NCI-H2196 (cell line): ENCODE measurements at regions not wholly inside any gene's neighbourhood (a gene's known extent, or its start where the extent isn't known, plus 50 kb on each side); places are given as distances from the start of the nearest gene placed in this dataset.
"Not testable (repeated sequence)": the region's sequence is repeated elsewhere in the genome, so short reads cannot be mapped to it uniquely, and the experiment has no call there.

ENCODE experiments used
- DNase-seq: peaks from one replicate; lab custom pipeline; 2025; ENCODE audit not compliant: unreplicated experiment; lab: John Stamatoyannopoulos, UW

- no peak for DNase-seq
These were observed 342.0 kb upstream of the DLGAP1 start for GRCh38 chr18:4797002-4797685.

- DNase-seq = no peak
These were observed 334.4 kb upstream of the DLGAP1 start for GRCh38 chr18:4789506-4789905.

GRCh38 chr18:4781873-4782272 lies 326.8 kb upstream of the DLGAP1 start:
- no peak for DNase-seq

GRCh38 chr18:4765401-4765800 lies 310.3 kb upstream of the DLGAP1 start:
- DNase-seq = no peak

DNA sequence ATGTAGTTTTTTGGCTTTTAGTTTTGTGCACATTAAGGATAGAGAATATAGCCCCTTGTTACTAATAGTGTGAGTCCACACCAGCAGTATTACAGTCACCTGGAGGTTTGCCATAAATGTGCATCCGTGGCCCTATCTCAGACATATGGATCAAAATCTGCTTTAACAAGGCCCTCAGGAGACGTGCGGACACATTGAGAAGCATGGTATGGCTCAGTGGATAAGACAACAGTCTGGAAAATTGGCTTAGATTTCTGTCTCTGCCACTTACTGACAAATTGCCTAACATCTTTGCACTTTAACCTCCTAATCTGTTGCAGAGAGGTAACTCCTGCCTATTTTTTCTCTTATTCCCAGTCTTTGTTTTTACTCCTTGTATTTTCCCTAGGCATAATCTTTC lies 307.2 kb upstream of the DLGAP1 start:
- DNase-seq = no peak

DNA sequence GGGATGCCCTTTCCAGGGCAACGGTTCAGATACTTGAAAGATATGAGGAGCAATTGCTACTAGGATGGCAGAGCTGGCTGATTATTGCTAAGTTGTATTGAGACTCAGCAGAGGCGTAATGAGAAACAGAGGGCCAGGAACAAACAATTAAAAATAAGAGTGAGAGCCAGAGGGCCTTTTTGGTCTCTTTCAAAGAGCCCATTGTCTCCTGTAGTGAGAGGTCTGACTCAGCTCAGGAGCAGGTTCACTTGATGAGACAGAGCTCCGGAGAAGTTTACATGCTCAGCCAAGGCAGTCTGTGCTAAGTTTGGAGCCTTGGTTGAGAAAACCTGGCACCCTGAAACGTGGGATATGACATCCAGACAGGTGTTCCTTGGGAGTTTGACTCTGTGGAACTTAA lies 303.9 kb upstream of the DLGAP1 start:
- DNase-seq = no peak

DNA sequence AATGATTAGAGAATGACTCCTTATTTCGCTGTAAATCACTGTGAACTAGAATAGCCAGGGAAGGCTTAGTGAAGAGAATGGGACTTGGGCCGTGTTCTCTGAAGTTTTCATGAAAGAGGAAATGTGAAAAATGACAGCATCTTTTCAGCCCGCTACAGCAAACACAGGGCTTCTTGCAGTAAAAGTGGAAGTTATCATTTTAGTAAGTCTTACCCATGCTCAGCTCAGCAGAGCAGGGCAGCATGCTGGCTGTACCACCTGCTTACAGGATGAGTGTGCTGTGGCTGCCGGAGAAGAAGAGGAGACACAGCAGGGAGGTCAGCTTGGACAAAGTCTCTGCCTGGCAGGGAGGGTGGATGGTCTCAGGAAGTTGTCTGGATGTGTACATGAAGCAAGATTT lies 300.7 kb upstream of the DLGAP1 start:
- DNase-seq = no peak

- DNase-seq = not testable (repeated sequence)
These were observed 298.0 kb upstream of the DLGAP1 start for GRCh38 chr18:4753151-4753550.

GRCh38 chr18:4751523-4751922 lies 296.4 kb upstream of the DLGAP1 start:
- DNase-seq = no peak

GRCh38 chr18:4750393-4751346 lies 295.6 kb upstream of the DLGAP1 start:
- DNase-seq = no peak

- DNase-seq = no peak
These were observed 293.9 kb upstream of the DLGAP1 start for GRCh38 chr18:4748975-4749374.

- DNase-seq = no peak
These were observed 279.8 kb upstream of the DLGAP1 start for GRCh38 chr18:4734903-4735302.

DNA sequence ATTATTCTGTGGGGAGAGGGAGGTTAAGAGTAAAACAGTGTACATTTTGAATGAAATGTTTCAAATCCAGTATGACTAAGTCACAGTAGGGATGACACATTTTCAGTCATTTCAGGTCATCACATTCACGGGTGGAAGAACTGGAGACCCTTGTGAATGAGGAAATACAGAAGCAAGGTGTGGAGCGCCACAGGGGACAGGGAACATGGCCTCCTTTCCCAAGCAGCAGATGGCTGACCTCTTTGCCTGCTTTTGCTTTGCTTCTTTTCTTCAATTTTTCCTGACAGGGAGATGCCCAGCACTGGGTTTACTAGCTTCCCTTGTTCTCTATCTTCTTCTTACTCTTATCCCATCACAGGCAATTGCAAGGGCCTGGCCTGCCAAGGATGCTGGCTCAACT lies 278.9 kb upstream of the DLGAP1 start:
- DNase-seq = no peak

GRCh38 chr18:4721545-4721944 lies 266.4 kb upstream of the DLGAP1 start:
- DNase-seq = no peak

DNA sequence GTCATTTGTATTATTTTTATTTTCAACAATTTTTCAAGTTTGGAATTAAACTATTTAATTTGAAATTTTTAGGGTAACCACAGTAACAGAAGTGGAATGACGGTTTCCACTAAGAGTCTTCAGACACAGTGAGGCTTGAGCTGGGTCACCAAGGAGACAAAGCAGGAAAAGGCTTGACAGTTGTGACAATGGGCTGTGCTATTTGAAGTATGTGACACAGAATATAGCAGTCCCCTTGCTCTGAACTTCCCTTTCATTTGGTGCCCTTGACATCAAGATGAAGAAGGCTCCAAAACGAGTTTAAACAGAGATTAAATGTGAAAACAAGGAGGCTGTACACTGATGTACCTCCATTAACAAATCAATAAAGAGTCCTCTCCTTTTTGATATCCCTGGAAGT lies 265.4 kb upstream of the DLGAP1 start:
- no peak for DNase-seq

DNA sequence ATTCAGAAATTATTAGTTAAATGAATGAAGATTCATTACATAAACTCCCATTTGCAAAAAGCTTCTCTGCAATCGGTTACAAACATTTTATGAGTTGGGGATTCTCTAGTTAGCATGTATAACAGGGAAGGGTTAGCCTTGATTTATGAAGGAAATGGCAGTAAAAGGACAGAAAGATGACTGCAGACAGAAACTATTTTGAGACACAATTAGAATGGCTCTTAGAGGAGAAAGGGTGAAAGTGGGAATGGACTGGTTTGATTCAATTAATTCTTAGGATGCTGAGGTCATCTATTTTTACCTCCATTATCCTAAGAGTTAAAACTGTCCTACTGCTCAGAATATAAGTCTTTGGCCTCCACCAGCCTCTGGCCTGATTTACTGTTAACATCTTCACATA lies 250.8 kb upstream of the DLGAP1 start:
- no peak for DNase-seq

DNA sequence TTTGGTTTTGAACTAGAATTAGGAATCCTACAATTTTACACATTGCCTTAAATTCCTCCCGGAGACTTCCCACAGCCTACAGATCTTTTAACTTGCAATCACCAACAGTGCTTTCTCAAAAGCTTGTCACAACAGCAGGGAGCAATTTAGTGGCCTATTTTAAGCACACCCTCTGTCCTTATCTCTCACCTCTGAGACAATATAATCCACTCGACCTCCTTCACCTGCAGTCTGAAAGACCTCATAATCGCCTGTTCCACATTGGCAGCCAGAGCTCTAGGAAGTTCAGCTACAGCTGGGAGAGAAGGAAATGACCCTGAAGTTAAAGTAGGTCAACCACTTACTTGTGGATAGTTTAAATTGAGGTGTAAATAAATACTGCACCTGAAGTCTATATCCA lies 249.7 kb upstream of the DLGAP1 start:
- DNase-seq = no peak

DNA sequence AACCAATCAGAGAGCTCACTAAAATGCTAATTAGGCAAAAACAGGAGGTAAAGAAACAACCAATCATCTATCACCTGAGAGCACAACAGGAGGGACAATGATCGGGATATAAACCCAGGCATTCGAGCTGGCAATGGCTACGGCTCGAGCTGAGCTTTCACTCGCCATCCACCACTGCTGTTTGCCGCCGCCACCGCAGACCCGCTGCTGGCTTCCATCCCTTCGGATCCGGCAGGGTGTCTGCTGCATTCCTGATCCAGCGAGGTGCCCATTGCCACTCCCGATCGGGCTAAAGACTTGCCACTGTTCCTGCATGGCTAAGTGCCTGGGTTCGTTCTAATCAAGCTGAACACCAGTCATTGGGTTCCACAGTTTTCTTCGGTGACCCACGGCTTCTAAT lies 236.7 kb upstream of the DLGAP1 start:
- DNase-seq = no peak

GRCh38 chr18:4678685-4679084 lies 223.6 kb upstream of the DLGAP1 start:
- DNase-seq = not testable (repeated sequence)

GRCh38 chr18:4677006-4677405 lies 221.9 kb upstream of the DLGAP1 start:
- no peak for DNase-seq

DNA sequence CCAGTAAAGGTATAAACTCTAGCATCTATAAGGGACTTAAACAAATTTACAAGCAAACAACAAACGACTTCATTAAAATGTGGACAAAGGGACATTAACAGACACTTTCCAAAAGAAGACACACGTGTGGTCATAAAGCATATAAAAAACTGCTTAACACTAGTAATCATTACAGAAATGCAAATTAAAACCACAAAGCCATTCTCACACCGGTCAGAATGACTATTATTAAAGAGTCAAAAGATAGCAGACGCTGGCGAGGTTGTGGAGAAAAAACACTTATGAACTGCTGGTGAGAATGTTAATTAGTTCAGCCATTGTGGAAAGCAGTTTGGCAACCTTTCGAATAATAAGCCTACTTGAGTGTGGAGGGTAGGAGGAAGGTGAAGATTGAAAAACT lies 217.1 kb upstream of the DLGAP1 start:
- DNase-seq = no peak

- no peak for DNase-seq
These were observed 203.7 kb upstream of the DLGAP1 start for GRCh38 chr18:4658804-4659203.
